Lower lobe of right lung (tissue), 2 donors: ENCODE measurements at regions not wholly inside any gene's neighbourhood (a gene's known extent, or its start where the extent isn't known, plus 50 kb on each side); places are given as distances from the start of the nearest gene placed in this dataset.

Experiments used
- ATAC-seq, 2 donors: fragments of 200-7000 bp; cut with Tn5 transposase; one replicate each; pipeline ENCODE4 v1.9.1; 2020 to 2022; ENCODE audit warnings: mild to moderate bottlenecking in 2 of 2, moderate library complexity in 2 of 2
- DNase-seq: peaks from one replicate; pipeline ENCODE4 v3.0.0-alpha.2; 2020
- H3K27ac ChIP-seq: fragments of 200-600 bp; one replicate; pipeline ENCODE4 v1.8.0; 2022
- H3K27me3 ChIP-seq: fragments of 200-600 bp; one replicate; pipeline ENCODE4 v1.8.0; 2022; ENCODE audit warnings: low read depth
- H3K36me3 ChIP-seq: fragments of 200-600 bp; one replicate; pipeline ENCODE4 v1.8.0; 2022; ENCODE audit warnings: mild to moderate bottlenecking
- H3K4me1 ChIP-seq: fragments of 200-600 bp; one replicate; pipeline ENCODE4 v1.8.0; 2022
- H3K4me3 ChIP-seq: fragments of 200-600 bp; one replicate; pipeline ENCODE4 v1.8.0; 2022; ENCODE audit warnings: mild to moderate bottlenecking
- H3K9me3 ChIP-seq: fragments of 200-600 bp; one replicate; pipeline ENCODE4 v1.8.0; 2022
- intact Hi-C: fragments of 100-400 bp; cut with DNase I; formaldehyde crosslinking; loops from one replicate; pipeline ENCODE4 v1.11.0; 2022
- TF ChIP-seq, protein P1 (sequence below): fragments of 200-600 bp; IDR thresholded peaks from one replicate; pipeline ENCODE4 v1.8.0; 2022; ENCODE audit warnings: antibody characterized with exemption, mild to moderate bottlenecking
- donor health status: DM: no; HTN: yes; CAD: no; lungs with severe emphysema.

DNA sequence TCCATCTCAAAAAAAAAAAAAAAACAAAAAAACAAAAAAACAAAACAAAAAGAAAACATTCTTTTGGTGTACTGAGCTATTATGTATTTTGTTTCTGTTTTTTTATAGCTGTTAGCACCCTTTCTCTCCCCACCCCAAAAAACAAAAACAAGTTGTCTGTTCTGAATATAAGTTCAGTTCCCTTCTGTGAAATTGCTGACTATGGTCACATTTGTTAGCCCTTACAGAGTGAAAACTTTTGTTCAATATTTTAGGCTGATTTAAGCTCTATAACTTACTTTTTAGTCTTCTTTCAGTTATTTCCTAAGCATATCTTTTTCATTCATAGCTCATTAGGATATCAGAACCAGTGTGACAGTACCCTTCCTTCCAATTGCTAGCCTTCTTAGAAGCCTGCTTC is 1056.6 kb upstream of the NCAM2 start:
- Histone ChIP-seq H3K27me3 (no peaks in the 10 kb centered on the region), H3K4me1 (no peaks in the 10 kb centered on the region), H3K9me3 (no peaks in the 10 kb centered on the region), H3K27ac (no peak overlapping the region), H3K4me3 (no peak overlapping the region), H3K36me3 (no peaks in the 10 kb centered on the region)
- intact Hi-C loops = no loop called here
- TF ChIP-seq, protein P1, sequence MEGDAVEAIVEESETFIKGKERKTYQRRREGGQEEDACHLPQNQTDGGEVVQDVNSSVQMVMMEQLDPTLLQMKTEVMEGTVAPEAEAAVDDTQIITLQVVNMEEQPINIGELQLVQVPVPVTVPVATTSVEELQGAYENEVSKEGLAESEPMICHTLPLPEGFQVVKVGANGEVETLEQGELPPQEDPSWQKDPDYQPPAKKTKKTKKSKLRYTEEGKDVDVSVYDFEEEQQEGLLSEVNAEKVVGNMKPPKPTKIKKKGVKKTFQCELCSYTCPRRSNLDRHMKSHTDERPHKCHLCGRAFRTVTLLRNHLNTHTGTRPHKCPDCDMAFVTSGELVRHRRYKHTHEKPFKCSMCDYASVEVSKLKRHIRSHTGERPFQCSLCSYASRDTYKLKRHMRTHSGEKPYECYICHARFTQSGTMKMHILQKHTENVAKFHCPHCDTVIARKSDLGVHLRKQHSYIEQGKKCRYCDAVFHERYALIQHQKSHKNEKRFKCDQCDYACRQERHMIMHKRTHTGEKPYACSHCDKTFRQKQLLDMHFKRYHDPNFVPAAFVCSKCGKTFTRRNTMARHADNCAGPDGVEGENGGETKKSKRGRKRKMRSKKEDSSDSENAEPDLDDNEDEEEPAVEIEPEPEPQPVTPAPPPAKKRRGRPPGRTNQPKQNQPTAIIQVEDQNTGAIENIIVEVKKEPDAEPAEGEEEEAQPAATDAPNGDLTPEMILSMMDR = no peak
- DNase-seq (no peak), ATAC-seq (no peak)

DNA sequence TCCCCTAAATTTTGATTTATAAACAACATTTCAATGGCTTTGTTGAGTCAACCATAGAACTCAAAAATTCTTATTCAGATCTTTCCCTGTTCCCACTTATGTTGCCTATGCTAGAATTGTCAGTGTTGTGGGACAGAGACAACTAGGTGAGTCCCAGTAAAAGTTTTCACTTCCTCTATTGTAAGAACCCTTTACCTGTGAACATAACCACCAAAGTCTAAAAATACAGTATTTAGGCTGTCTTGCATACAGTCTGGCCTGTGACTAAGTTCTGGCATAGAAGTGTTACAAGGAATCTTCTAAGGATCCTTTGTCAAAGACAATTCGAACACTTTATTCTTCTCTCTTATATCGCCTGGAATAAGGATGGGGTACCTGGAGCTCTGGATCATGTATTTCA is 1047.9 kb upstream of the NCAM2 start:
- Histone ChIP-seq H3K4me3 (no peak overlapping the region), H3K27ac (no peak overlapping the region), H3K9me3 (no peaks in the 10 kb centered on the region), H3K4me1 (no peaks in the 10 kb centered on the region), H3K36me3 (no peaks in the 10 kb centered on the region), H3K27me3 (no peaks in the 10 kb centered on the region)
- TF ChIP-seq, protein P1 = no peak
- intact Hi-C loops = no loop called here
- ATAC-seq (no peak), DNase-seq (no peak)

DNA sequence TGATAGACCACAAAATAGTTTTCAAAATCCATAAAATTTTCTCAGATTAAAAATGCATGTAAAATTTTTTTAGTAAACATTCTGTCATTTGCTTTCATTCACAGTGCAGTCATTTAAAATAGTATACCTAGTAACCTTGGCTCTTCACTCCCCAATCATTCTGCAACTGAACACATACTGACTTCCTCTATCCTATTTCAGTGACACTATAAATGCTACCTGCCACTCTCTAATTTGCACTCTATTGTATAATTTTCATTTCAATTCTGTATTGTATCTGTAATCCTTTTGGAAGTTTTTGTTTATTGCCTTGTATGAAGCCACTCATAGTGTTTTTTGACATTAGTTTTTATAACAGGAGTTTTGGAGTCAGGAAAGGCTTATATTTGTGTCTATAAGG is 1029.1 kb upstream of the NCAM2 start:
- DNase-seq (no peak), ATAC-seq (no peak)
- TF ChIP-seq, protein P1 = no peak
- H3K36me3 ChIP-seq = no peaks in the 10 kb centered on the region
- no peaks in the 10 kb centered on the region for H3K4me1 ChIP-seq
- no peak overlapping the region for H3K27ac ChIP-seq
- H3K27me3 ChIP-seq = no peaks in the 10 kb centered on the region
- H3K4me3 ChIP-seq = no peak overlapping the region
- intact Hi-C loops = no loop called here
- H3K9me3 ChIP-seq = peaks cover 8% of the 10 kb centered on the region

DNA sequence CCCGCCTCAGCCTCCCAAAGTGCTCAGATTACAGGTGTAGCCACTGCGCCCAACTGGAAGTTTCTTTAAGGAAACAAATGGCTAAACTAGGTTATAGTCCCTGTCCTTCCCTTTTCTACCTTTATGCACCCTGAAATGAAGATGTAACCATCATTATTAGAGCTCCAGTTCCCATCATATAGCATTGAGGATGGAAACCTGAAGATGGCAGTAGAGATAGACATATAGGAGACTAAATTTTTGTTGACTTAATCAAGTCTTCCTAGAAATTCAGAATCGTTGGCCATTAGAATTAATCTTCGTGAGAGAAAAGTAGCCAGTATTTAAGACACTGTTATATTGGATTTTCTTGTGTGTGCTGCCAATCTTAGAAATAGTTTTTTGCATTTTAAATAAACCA is 1016.3 kb upstream of the NCAM2 start:
- intact Hi-C loops = no loop called here
- ATAC-seq (no peak), DNase-seq (no peak)
- no peak overlapping the region for H3K27ac ChIP-seq
- TF ChIP-seq, protein P1 = no peak
- H3K9me3 ChIP-seq = no peaks in the 10 kb centered on the region
- no peak overlapping the region for H3K4me3 ChIP-seq
- no peaks in the 10 kb centered on the region for H3K27me3 ChIP-seq
- H3K36me3 ChIP-seq = no peaks in the 10 kb centered on the region
- H3K4me1 ChIP-seq = no peaks in the 10 kb centered on the region

DNA sequence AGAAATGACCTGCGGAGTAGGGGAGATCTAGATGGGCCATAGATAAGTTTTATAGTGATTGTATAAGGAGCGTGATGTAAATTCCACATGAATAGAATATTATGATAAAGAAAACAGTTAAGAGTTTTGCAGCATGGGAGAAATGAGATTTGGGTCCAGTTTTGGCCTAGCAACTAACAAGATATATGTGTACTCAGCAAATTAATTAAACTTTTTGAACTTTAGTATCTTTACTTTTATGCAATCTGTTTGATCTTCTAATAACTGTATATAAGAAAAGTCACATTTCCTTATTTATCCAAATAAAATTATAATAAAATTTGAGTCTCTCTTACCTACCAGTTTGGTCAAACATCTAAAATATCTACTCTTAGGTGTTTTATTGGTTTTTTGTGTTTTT is 1011.8 kb upstream of the NCAM2 start:
- H3K4me1 ChIP-seq = no peaks in the 10 kb centered on the region
- no peak overlapping the region for H3K4me3 ChIP-seq
- intact Hi-C loops = no loop called here
- H3K27ac ChIP-seq = no peak overlapping the region
- no peaks in the 10 kb centered on the region for H3K36me3 ChIP-seq
- ATAC-seq (no peak), DNase-seq (no peak)
- H3K27me3 ChIP-seq = no peaks in the 10 kb centered on the region
- no peaks in the 10 kb centered on the region for H3K9me3 ChIP-seq
- TF ChIP-seq, protein P1 = no peak

DNA sequence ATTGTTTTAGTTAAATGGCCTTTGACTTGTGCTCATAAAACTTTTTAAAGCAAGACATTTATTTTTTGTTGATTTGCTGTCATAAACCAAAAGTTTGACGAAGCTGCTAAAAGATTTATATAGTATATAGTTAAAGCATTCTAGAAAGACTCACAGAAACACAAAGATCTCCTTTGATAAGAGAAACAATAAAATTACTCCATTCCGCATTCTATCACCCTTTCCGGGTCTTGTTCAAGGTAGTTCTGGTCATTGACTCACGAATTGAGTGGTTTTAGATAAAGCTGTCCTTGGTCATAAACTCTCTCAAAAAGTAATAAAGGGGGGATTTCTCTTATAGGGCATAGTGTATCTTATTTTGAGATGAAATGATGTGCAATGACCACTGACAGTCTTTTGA is 1010.5 kb upstream of the NCAM2 start:
- H3K4me3 ChIP-seq = no peak overlapping the region
- H3K9me3 ChIP-seq = no peaks in the 10 kb centered on the region
- H3K27me3 ChIP-seq = no peaks in the 10 kb centered on the region
- no peak overlapping the region for H3K27ac ChIP-seq
- H3K4me1 ChIP-seq = no peaks in the 10 kb centered on the region
- ATAC-seq (no peak), DNase-seq (no peak)
- TF ChIP-seq, protein P1 = no peak
- intact Hi-C loops = no loop called here
- no peaks in the 10 kb centered on the region for H3K36me3 ChIP-seq
